CD14-positive monocyte (primary cell): ENCODE measurements at regions not wholly inside any gene's neighbourhood (a gene's known extent, or its start where the extent isn't known, plus 50 kb on each side); places are given as distances from the start of the nearest gene placed in this dataset.

Experiments used
- DNase-seq, 3 donors: peaks; one replicate each; pipeline ENCODE4 v3.0.0-alpha.2; 2011 to 2022
- H2AFZ ChIP-seq: 2 replicates; pipeline ENCODE4 v1.6.0; 2012; ENCODE audit warnings: mild to moderate bottlenecking, low read depth, low read length, inconsistent platforms; ENCODE audit not compliant: insufficient read depth, poor library complexity, severe bottlenecking
- H3K27ac ChIP-seq, 2 donors: 1 replicate in 1 of 2; 2 replicates in 1 of 2; pipeline ENCODE4 v1.5.1; 2012 to 2013; ENCODE audit warnings: low read length in 2 of 2, control low read depth in 1 of 2, inconsistent platforms in 1 of 2, low read depth in 1 of 2, mild to moderate bottlenecking in 1 of 2
- H3K27me3 ChIP-seq, 2 donors: one replicate each; pipeline versions ENCODE4 v1.6.0 to v1.6.1; 2011 to 2013; ENCODE audit warnings: low read length in 2 of 2; ENCODE audit not compliant: control insufficient read depth in 2 of 2, insufficient read depth in 2 of 2
- H3K36me3 ChIP-seq, 2 donors: replicated peaks in 1 of 2; 1 replicate in 1 of 2; 2 replicates in 1 of 2; pipeline versions ENCODE4 v1.5.1 to v1.6.1; 2012 to 2013; ENCODE audit warnings: low read length in 2 of 2, control low read depth in 1 of 2, inconsistent platforms in 1 of 2, mild to moderate bottlenecking in 1 of 2; ENCODE audit not compliant: insufficient read depth in 2 of 2, control insufficient read depth in 1 of 2
- H3K4me1 ChIP-seq, 2 donors: 1 replicate in 1 of 2; 2 replicates in 1 of 2; pipeline versions ENCODE4 v1.5.1 to v1.6.1; 2012 to 2013; ENCODE audit warnings: low read length in 2 of 2, control low read depth in 1 of 2, inconsistent platforms in 1 of 2, mild to moderate bottlenecking in 1 of 2, moderate library complexity in 1 of 2; ENCODE audit not compliant: insufficient read depth in 2 of 2, control insufficient read depth in 1 of 2
- H3K4me2 ChIP-seq: replicated peaks from 2 replicates; pipeline ENCODE3; 2012; ENCODE audit warnings: low read length, moderate library complexity, mild to moderate bottlenecking; ENCODE audit not compliant: poor library complexity, severe bottlenecking; ENCODE audit errors: extremely low read depth
- H3K4me3 ChIP-seq, 3 experiments: fragments of 200-600 bp in 1 of 3; sonication (generic) in 1 of 3; replicated peaks in 1 of 3; 1 replicate in 2 of 3; 2 replicates in 1 of 3; pipeline ENCODE4 v1.5.1; 2011 to 2013; ENCODE audit warnings: low read length in 3 of 3, mild to moderate bottlenecking in 3 of 3, control low read depth in 2 of 3, low read depth in 2 of 3, inconsistent platforms in 1 of 3, moderate library complexity in 1 of 3
- H3K79me2 ChIP-seq: 2 replicates; pipeline ENCODE4 v1.6.0; 2012; ENCODE audit warnings: mild to moderate bottlenecking, control low read depth, inconsistent platforms, low read length, moderate library complexity; ENCODE audit not compliant: insufficient read depth
- H3K9ac ChIP-seq: 2 replicates; pipeline ENCODE4 v1.6.0; 2017; ENCODE audit warnings: low read length, mild to moderate bottlenecking; ENCODE audit not compliant: insufficient read depth, poor library complexity, severe bottlenecking
- H3K9me3 ChIP-seq, 2 donors: replicated peaks in 1 of 2; 1 replicate in 1 of 2; 2 replicates in 1 of 2; pipeline versions ENCODE4 v1.5.1 to v1.6.1; 2012 to 2013; ENCODE audit warnings: low read length in 2 of 2, control low read depth in 1 of 2; ENCODE audit not compliant: control insufficient read depth in 1 of 2, insufficient read depth in 1 of 2
- H4K20me1 ChIP-seq: 2 replicates; pipeline ENCODE4 v1.6.0; 2012; ENCODE audit warnings: mild to moderate bottlenecking, low read length, control low read depth, moderate library complexity; ENCODE audit not compliant: insufficient read depth
- H3K27ac Mint-ChIP-seq, 7 donors: one replicate each; pipeline ENCODE4 v1.8.0; 2020; ENCODE audit warnings: mild to moderate bottlenecking in 7 of 7, mixed read lengths in 7 of 7, moderate library complexity in 6 of 7, inconsistent platforms in 2 of 7
- H3K27me3 Mint-ChIP-seq, 3 donors: one replicate each; pipeline ENCODE4 v1.8.0; 2021 to 2022; ENCODE audit warnings: low read depth in 3 of 3, mild to moderate bottlenecking in 3 of 3, mixed read lengths in 3 of 3, moderate library complexity in 3 of 3, inconsistent platforms in 1 of 3
- H3K36me3 Mint-ChIP-seq, 2 donors: one replicate each; pipeline ENCODE4 v1.8.0; 2020; ENCODE audit warnings: mixed read lengths in 2 of 2, inconsistent platforms in 1 of 2, mild to moderate bottlenecking in 1 of 2
- H3K4me1 Mint-ChIP-seq: one replicate; pipeline ENCODE4 v1.8.0; 2020; ENCODE audit warnings: mild to moderate bottlenecking, mixed read lengths
- H3K4me3 Mint-ChIP-seq, 2 donors: one replicate each; pipeline ENCODE4 v1.8.0; 2020; ENCODE audit warnings: mild to moderate bottlenecking in 2 of 2, mixed read lengths in 2 of 2, moderate library complexity in 1 of 2
- H3K9me3 Mint-ChIP-seq, 7 donors: one replicate each; pipeline ENCODE4 v1.8.0; 2020 to 2022; ENCODE audit warnings: mixed read lengths in 7 of 7, mild to moderate bottlenecking in 6 of 7, moderate library complexity in 6 of 7, inconsistent platforms in 2 of 7
- WGBS: methylation state at CpG from one replicate; pipeline ENCODE4 v1.1.5; 2013; ENCODE audit warnings: missing lambda C conversion rate; ENCODE audit not compliant: insufficient coverage; 5-methylcytosine and 5-hydroxymethylcytosine counted together
- intact Hi-C, 2 donors: fragments of 100-400 bp; cut with micrococcal nuclease; formaldehyde crosslinking; loops; one replicate each; pipeline versions ENCODE4 v1.15.0 to v1.15.1; 2023
- TF ChIP-seq, protein P1 (sequence below): fragments of 200-600 bp; IDR thresholded peaks from one replicate; pipeline ENCODE4 v1.8.0; 2022; ENCODE audit warnings: antibody characterized with exemption, mild to moderate bottlenecking

DNA sequence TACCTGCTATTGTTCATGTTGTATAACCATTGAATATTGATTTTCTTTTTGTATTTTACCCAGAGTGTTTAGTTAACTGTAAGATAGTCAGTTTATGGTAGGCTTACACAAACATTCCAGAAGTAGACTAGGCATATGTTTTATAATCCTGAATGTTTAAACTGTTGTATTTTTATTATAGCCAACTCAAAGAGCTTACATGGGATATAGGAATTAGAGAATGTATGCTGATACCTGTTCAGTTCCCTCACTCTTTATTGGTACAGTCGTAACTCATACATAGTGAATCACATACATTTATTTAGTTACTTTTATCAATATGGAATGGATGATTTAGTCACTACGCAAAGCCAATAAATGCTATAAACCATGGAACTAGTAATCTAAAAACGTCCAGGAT, 657.9 kb downstream of the SLITRK5 start:
- Histone ChIP-seq H3K36me3 (no peaks in the 10 kb centered on the region), H3K4me3 (no peak overlapping the region), H3K27ac (no peak overlapping the region), H3K9ac (no peak overlapping the region), H3K79me2 (no peaks in the 10 kb centered on the region), H2AFZ (no peak overlapping the region), H3K27me3 (no peaks in the 10 kb centered on the region), H3K4me1 (no peaks in the 10 kb centered on the region), H3K4me2 (no peak overlapping the region), H4K20me1 (no peaks in the 10 kb centered on the region), H3K9me3 (peaks cover 0 to 2% of the 10 kb centered on the region in 2 donors)
- DNase-seq, result no peak
- no peak overlapping the region for H3K27ac Mint-ChIP-seq
- no peaks in the 10 kb centered on the region for H3K27me3 Mint-ChIP-seq
- H3K4me1 Mint-ChIP-seq, result no peaks in the 10 kb centered on the region
- H3K9me3 Mint-ChIP-seq, result peaks cover 0 to 10% (median 2%) of the 10 kb centered on the region in 7 donors
- no CpG with 5 or more reads among the region's 3 CpGs for WGBS
- no peaks in the 10 kb centered on the region for H3K36me3 Mint-ChIP-seq
- TF ChIP-seq, protein P1, sequence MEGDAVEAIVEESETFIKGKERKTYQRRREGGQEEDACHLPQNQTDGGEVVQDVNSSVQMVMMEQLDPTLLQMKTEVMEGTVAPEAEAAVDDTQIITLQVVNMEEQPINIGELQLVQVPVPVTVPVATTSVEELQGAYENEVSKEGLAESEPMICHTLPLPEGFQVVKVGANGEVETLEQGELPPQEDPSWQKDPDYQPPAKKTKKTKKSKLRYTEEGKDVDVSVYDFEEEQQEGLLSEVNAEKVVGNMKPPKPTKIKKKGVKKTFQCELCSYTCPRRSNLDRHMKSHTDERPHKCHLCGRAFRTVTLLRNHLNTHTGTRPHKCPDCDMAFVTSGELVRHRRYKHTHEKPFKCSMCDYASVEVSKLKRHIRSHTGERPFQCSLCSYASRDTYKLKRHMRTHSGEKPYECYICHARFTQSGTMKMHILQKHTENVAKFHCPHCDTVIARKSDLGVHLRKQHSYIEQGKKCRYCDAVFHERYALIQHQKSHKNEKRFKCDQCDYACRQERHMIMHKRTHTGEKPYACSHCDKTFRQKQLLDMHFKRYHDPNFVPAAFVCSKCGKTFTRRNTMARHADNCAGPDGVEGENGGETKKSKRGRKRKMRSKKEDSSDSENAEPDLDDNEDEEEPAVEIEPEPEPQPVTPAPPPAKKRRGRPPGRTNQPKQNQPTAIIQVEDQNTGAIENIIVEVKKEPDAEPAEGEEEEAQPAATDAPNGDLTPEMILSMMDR, result no peak
- intact Hi-C loops, result no loop called here
- no peak overlapping the region for H3K4me3 Mint-ChIP-seq

DNA sequence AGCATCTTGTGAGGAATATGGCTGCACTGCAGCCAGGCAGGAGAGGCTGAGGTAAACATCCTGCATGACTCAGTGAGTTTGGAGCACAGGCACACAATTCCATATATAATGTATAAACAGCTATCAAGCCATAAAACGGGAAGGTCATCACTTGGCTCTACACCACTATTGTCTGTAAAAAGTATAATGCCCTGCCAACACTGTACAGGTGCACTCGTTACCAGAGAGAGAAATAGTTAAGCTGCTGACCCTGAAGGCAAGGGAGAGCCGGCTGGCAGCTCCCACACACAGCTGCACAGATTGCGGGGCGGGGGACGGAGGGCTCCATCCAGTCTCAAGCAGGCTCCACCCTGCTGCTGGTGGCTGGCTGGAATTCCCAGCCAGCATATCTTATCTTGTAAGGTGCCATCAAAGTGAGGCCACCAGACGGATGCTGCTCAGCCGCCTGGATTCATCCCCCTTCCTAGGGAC, 668.1 kb downstream of the SLITRK5 start:
- no peaks in the 10 kb centered on the region for H3K36me3 Mint-ChIP-seq
- Histone ChIP-seq H3K4me1 (no peaks in the 10 kb centered on the region), H3K4me3 (no peak overlapping the region), H3K27me3 (no peaks in the 10 kb centered on the region), H3K9me3 (peaks cover 16 to 18% of the 10 kb centered on the region in 2 donors), H3K27ac (no peak overlapping the region), H3K9ac (no peak overlapping the region), H3K79me2 (no peaks in the 10 kb centered on the region), H3K36me3 (no peaks in the 10 kb centered on the region), H2AFZ (no peak overlapping the region), H4K20me1 (no peaks in the 10 kb centered on the region), H3K4me2 (no peak overlapping the region)
- TF ChIP-seq, protein P1, result no peak
- H3K4me3 Mint-ChIP-seq, result no peak overlapping the region
- WGBS, result 68% methylated on average over 7 of the region's 8 CpGs
- H3K27ac Mint-ChIP-seq, result no peak overlapping the region
- no peaks in the 10 kb centered on the region for H3K27me3 Mint-ChIP-seq
- DNase-seq, result no peak
- intact Hi-C loops, result no loop called here
- H3K9me3 Mint-ChIP-seq, result peaks cover 3 to 20% (median 10%) of the 10 kb centered on the region in 7 donors
- H3K4me1 Mint-ChIP-seq, result no peaks in the 10 kb centered on the region
